ENCODE measurements at regions not wholly inside any gene's neighbourhood (a gene's known extent, or its start where the extent isn't known, plus 50 kb on each side); places are given as distances from the start of the nearest gene placed in this dataset.

DNA sequence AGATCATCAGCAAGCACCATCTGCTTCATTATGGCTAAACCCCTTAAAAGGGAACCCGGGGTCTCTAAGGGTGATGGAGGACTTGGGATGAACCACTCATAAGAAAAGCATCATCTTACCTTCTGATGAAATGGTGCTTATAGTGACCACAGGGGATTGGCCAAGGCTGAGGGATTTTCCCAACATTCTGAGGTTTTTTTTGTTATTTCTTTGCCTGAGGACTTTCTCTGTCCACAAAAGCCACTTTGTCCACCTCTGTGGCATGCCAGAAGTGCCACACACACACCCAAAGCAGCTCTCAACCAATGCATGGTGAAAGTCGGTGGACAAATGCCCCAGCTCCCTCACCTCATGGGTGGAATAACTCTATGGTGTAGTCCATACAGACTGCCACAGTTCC is 79.3 kb upstream of the TOP1 start:
- WGBS = 83% methylated on average over 2 of the region's 2 CpGs
- peaks cover 0 to 4% (median 0%) of the 10 kb centered on the region in 4 donors for H3K4me1 ChIP-seq (ENCODE audit: control insufficient read depth in 4 of 4, insufficient read depth in 4 of 4, low read length in 3 of 4)
- no peaks in the 10 kb centered on the region for H3K27me3 ChIP-seq (ENCODE audit: control insufficient read depth in 4 of 4, insufficient read depth in 4 of 4, low read length in 3 of 4)
- H3K4me3 ChIP-seq (ENCODE audit: low read depth in 1 of 3, low read length in 3 of 3) = no peak overlapping the region
- no peak overlapping the region for H3K27ac ChIP-seq (ENCODE audit: low read depth in 1 of 2, low read length in 2 of 2)
- H3K9me3 ChIP-seq (ENCODE audit: control insufficient read depth in 4 of 4, low read length in 3 of 4) = peaks cover 0 to 2% (median 0%) of the 10 kb centered on the region in 4 donors
- no peaks in the 10 kb centered on the region for H3K36me3 ChIP-seq (ENCODE audit: control insufficient read depth in 4 of 4, insufficient read depth in 3 of 4, low read depth in 1 of 4, low read length in 3 of 4)
- H3K9ac ChIP-seq (ENCODE audit: low read depth in 1 of 2, low read length in 2 of 2) = no peak overlapping the region
- no peak for DNase-seq (ENCODE audit: low spot score)
- no peak for TF ChIP-seq FOXA1 (IDR thresholded peaks at IDR 0.05)
- TF ChIP-seq TAF1 (conservative IDR thresholded peaks at IDR 0.05) = no peak
- no peak for TF ChIP-seq NR2F2 (IDR thresholded peaks at IDR 0.05)

DNA sequence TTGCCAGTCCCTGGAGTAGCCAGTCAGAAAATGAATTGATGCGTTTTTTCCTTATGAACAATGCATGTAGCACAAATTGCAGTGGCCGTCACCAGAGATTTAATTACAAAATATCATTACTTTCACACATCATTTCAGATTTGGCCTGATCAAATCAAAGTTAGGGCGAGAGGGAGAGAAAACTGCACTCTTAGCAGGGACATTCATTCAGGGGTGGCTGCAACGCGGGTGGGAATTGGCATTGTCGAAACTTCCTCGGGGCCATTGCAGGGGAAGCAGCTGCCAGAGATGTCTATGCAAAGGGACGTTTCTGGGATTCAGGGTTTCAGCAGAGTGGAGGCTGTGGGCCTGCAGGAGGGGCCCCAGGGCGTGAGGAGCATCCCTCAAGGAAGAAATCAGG is 76.5 kb upstream of the TOP1 start:
- H3K4me1 ChIP-seq (ENCODE audit: control insufficient read depth in 4 of 4, insufficient read depth in 4 of 4, low read length in 3 of 4) = no peaks in the 10 kb centered on the region
- no peaks in the 10 kb centered on the region for H3K36me3 ChIP-seq (ENCODE audit: control insufficient read depth in 4 of 4, insufficient read depth in 3 of 4, low read depth in 1 of 4, low read length in 3 of 4)
- no peak overlapping the region for H3K9ac ChIP-seq (ENCODE audit: low read depth in 1 of 2, low read length in 2 of 2)
- H3K27ac ChIP-seq (ENCODE audit: low read depth in 1 of 2, low read length in 2 of 2) = no peak overlapping the region
- H3K27me3 ChIP-seq (ENCODE audit: control insufficient read depth in 4 of 4, insufficient read depth in 4 of 4, low read length in 3 of 4) = no peaks in the 10 kb centered on the region
- peaks cover 0 to 3% (median 0%) of the 10 kb centered on the region in 4 donors for H3K9me3 ChIP-seq (ENCODE audit: control insufficient read depth in 4 of 4, low read length in 3 of 4)
- TF ChIP-seq HNF4G (IDR thresholded peaks at IDR 0.05) (no peak), JUND (IDR thresholded peaks at IDR 0.05) (no peak), TAF1 (conservative IDR thresholded peaks at IDR 0.05) (no peak), EGR1 (IDR thresholded peaks at IDR 0.05; ENCODE audit: low read depth in 2 of 2) (no peak), RAD21 (IDR thresholded peaks at IDR 0.05) (no peak), YY1 (IDR thresholded peaks at IDR 0.05) (no peak), FOXA2 (IDR thresholded peaks at IDR 0.05) (no peak), FOXA1 (IDR thresholded peaks at IDR 0.05) (no peak), GABPA (IDR thresholded peaks at IDR 0.05 in 1 of 2, conservative IDR thresholded peaks at IDR 0.05 in 1 of 2) (no peak), HNF4A (conservative IDR thresholded peaks at IDR 0.05) (no peak), NR2F2 (IDR thresholded peaks at IDR 0.05) (no peak), RXRA (IDR thresholded peaks at IDR 0.05) (no peak)
- TF ChIP-seq, protein P1, sequence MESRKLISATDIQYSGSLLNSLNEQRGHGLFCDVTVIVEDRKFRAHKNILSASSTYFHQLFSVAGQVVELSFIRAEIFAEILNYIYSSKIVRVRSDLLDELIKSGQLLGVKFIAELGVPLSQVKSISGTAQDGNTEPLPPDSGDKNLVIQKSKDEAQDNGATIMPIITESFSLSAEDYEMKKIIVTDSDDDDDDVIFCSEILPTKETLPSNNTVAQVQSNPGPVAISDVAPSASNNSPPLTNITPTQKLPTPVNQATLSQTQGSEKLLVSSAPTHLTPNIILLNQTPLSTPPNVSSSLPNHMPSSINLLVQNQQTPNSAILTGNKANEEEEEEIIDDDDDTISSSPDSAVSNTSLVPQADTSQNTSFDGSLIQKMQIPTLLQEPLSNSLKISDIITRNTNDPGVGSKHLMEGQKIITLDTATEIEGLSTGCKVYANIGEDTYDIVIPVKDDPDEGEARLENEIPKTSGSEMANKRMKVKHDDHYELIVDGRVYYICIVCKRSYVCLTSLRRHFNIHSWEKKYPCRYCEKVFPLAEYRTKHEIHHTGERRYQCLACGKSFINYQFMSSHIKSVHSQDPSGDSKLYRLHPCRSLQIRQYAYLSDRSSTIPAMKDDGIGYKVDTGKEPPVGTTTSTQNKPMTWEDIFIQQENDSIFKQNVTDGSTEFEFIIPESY (IDR thresholded peaks at IDR 0.05) = no peak
- TF ChIP-seq, protein P2, sequence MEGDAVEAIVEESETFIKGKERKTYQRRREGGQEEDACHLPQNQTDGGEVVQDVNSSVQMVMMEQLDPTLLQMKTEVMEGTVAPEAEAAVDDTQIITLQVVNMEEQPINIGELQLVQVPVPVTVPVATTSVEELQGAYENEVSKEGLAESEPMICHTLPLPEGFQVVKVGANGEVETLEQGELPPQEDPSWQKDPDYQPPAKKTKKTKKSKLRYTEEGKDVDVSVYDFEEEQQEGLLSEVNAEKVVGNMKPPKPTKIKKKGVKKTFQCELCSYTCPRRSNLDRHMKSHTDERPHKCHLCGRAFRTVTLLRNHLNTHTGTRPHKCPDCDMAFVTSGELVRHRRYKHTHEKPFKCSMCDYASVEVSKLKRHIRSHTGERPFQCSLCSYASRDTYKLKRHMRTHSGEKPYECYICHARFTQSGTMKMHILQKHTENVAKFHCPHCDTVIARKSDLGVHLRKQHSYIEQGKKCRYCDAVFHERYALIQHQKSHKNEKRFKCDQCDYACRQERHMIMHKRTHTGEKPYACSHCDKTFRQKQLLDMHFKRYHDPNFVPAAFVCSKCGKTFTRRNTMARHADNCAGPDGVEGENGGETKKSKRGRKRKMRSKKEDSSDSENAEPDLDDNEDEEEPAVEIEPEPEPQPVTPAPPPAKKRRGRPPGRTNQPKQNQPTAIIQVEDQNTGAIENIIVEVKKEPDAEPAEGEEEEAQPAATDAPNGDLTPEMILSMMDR (IDR thresholded peaks at IDR 0.05; ENCODE audit: low read depth, low read length, missing input control) = no peak
- TF ChIP-seq, protein P3, sequence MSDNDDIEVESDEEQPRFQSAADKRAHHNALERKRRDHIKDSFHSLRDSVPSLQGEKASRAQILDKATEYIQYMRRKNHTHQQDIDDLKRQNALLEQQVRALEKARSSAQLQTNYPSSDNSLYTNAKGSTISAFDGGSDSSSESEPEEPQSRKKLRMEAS (IDR thresholded peaks at IDR 0.05) = no peak
- TF ChIP-seq, protein P4, sequence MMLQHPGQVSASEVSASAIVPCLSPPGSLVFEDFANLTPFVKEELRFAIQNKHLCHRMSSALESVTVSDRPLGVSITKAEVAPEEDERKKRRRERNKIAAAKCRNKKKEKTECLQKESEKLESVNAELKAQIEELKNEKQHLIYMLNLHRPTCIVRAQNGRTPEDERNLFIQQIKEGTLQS (IDR thresholded peaks at IDR 0.05) = no peak
- TF ChIP-seq, protein P5, sequence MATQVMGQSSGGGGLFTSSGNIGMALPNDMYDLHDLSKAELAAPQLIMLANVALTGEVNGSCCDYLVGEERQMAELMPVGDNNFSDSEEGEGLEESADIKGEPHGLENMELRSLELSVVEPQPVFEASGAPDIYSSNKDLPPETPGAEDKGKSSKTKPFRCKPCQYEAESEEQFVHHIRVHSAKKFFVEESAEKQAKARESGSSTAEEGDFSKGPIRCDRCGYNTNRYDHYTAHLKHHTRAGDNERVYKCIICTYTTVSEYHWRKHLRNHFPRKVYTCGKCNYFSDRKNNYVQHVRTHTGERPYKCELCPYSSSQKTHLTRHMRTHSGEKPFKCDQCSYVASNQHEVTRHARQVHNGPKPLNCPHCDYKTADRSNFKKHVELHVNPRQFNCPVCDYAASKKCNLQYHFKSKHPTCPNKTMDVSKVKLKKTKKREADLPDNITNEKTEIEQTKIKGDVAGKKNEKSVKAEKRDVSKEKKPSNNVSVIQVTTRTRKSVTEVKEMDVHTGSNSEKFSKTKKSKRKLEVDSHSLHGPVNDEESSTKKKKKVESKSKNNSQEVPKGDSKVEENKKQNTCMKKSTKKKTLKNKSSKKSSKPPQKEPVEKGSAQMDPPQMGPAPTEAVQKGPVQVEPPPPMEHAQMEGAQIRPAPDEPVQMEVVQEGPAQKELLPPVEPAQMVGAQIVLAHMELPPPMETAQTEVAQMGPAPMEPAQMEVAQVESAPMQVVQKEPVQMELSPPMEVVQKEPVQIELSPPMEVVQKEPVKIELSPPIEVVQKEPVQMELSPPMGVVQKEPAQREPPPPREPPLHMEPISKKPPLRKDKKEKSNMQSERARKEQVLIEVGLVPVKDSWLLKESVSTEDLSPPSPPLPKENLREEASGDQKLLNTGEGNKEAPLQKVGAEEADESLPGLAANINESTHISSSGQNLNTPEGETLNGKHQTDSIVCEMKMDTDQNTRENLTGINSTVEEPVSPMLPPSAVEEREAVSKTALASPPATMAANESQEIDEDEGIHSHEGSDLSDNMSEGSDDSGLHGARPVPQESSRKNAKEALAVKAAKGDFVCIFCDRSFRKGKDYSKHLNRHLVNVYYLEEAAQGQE (IDR thresholded peaks at IDR 0.05) = no peak
- no peak overlapping the region for H3K4me3 ChIP-seq (ENCODE audit: low read depth in 1 of 3, low read length in 3 of 3)
- DNase-seq (ENCODE audit: low spot score) = peak; percentile 8
- 62% methylated on average over 9 of the region's 9 CpGs for WGBS
